ENCODE measurements at regions not wholly inside any gene's neighbourhood (a gene's known extent, or its start where the extent isn't known, plus 50 kb on each side); places are given as distances from the start of the nearest gene placed in this dataset.

- in situ Hi-C loops (cut with MboI; ENCODE audit: low pct_unique_long_range_greater_than_20kb, low sequenced_read_pairs, unreplicated experiment): no loop called here
- TF ChIP-seq CTCF (IDR thresholded peaks at IDR 0.05; ENCODE audit: extremely low read depth, insufficient read depth, missing control alignments): no peak
- no peak for DNase-seq (ENCODE audit: low spot score)
Measured at GRCh38 chr18:45324101-45324494, 291.2 kb upstream of the SLC14A2 start.

- TF ChIP-seq CTCF (IDR thresholded peaks at IDR 0.05; ENCODE audit: extremely low read depth, insufficient read depth, missing control alignments): no peak
- in situ Hi-C loops (cut with MboI; ENCODE audit: low pct_unique_long_range_greater_than_20kb, low sequenced_read_pairs, unreplicated experiment): no loop called here
- no peak for DNase-seq (ENCODE audit: low spot score)
Measured at GRCh38 chr18:45324495-45325113, 290.7 kb upstream of the SLC14A2 start.

- in situ Hi-C loops (cut with MboI; ENCODE audit: low pct_unique_long_range_greater_than_20kb, low sequenced_read_pairs, unreplicated experiment): no loop called here
- DNase-seq (ENCODE audit: low spot score): no peak
- TF ChIP-seq CTCF (IDR thresholded peaks at IDR 0.05; ENCODE audit: extremely low read depth, insufficient read depth, missing control alignments): no peak
Measured at GRCh38 chr18:45325778-45326177, 289.5 kb upstream of the SLC14A2 start.

GRCh38 chr18:45326505-45326904 is 288.8 kb upstream of the SLC14A2 start:
- in situ Hi-C loops (cut with MboI; ENCODE audit: low pct_unique_long_range_greater_than_20kb, low sequenced_read_pairs, unreplicated experiment): no loop called here
- TF ChIP-seq CTCF (IDR thresholded peaks at IDR 0.05; ENCODE audit: extremely low read depth, insufficient read depth, missing control alignments): no peak
- no peak for DNase-seq (ENCODE audit: low spot score)

- in situ Hi-C loops (cut with MboI; ENCODE audit: low pct_unique_long_range_greater_than_20kb, low sequenced_read_pairs, unreplicated experiment): no loop called here
- DNase-seq (ENCODE audit: low spot score): no peak
Measured at GRCh38 chr18:45328296-45328695, 287.0 kb upstream of the SLC14A2 start.

GRCh38 chr18:45328811-45329210 is 286.5 kb upstream of the SLC14A2 start:
- no peak for DNase-seq (ENCODE audit: low spot score)
- TF ChIP-seq CTCF (IDR thresholded peaks at IDR 0.05; ENCODE audit: extremely low read depth, insufficient read depth, missing control alignments): no peak
- in situ Hi-C loops (cut with MboI; ENCODE audit: low pct_unique_long_range_greater_than_20kb, low sequenced_read_pairs, unreplicated experiment): no loop called here

More at GRCh38 chr18:45328296-45328695, 287.0 kb upstream of the SLC14A2 start:
- no peak for TF ChIP-seq CTCF (IDR thresholded peaks at IDR 0.05; ENCODE audit: extremely low read depth, insufficient read depth, missing control alignments)

All from GM13977 (cell line).